AG09309 (cell line): ENCODE measurements at regions not wholly inside any gene's neighbourhood (a gene's known extent, or its start where the extent isn't known, plus 50 kb on each side); places are given as distances from the start of the nearest gene placed in this dataset.
"Not testable (repeated sequence)": the region's sequence is repeated elsewhere in the genome, so short reads cannot be mapped to it uniquely, and the experiment has no call there.

Experiments
- DNase-seq: peaks from one replicate; pipeline ENCODE4 v3.0.0-alpha.2; 2010; ENCODE audit warnings: low read depth
- H3K4me3 ChIP-seq: 2 replicates; pipeline ENCODE4 v1.5.1; 2011; ENCODE audit warnings: mild to moderate bottlenecking, low read depth, low read length, moderate library complexity; ENCODE audit not compliant: control insufficient read depth
- CTCF ChIP-seq: IDR thresholded peaks from 2 replicates; pipeline ENCODE4 v1.5.1; 2011; ENCODE audit warnings: mild to moderate bottlenecking, low read depth, low read length, inconsistent platforms; ENCODE audit not compliant: insufficient read depth, control insufficient read depth; ENCODE audit errors: missing control alignments

- no peak overlapping the region for H3K4me3 ChIP-seq
- TF ChIP-seq CTCF, result no peak
- no peak for DNase-seq
Measured at GRCh38 chr18:45339810-45340550, 275.3 kb upstream of the SLC14A2 start.

- no peak for DNase-seq
- TF ChIP-seq CTCF, result no peak
- no peak overlapping the region for H3K4me3 ChIP-seq
Measured at GRCh38 chr18:45340884-45341283, 274.4 kb upstream of the SLC14A2 start.

GRCh38 chr18:45341454-45341853 lies 273.8 kb upstream of the SLC14A2 start:
- TF ChIP-seq CTCF, result peak; percentile 5
- no peak overlapping the region for H3K4me3 ChIP-seq
- DNase-seq, result no peak

GRCh38 chr18:45342166-45342565 lies 273.1 kb upstream of the SLC14A2 start:
- no peak overlapping the region for H3K4me3 ChIP-seq
- DNase-seq, result no peak
- no peak for TF ChIP-seq CTCF

- no peak overlapping the region for H3K4me3 ChIP-seq
- DNase-seq, result no peak
- no peak for TF ChIP-seq CTCF
Measured at GRCh38 chr18:45342653-45343052, 272.6 kb upstream of the SLC14A2 start.

- TF ChIP-seq CTCF, result no peak
- DNase-seq, result no peak
- H3K4me3 ChIP-seq, result no peak overlapping the region
Measured at GRCh38 chr18:45343365-45343764, 271.9 kb upstream of the SLC14A2 start.

GRCh38 chr18:45344680-45345079 lies 270.6 kb upstream of the SLC14A2 start:
- not testable (repeated sequence) for H3K4me3 ChIP-seq, DNase-seq
